Panc1 (cell line): ENCODE measurements at regions not wholly inside any gene's neighbourhood (a gene's known extent, or its start where the extent isn't known, plus 50 kb on each side); places are given as distances from the start of the nearest gene placed in this dataset.

Source experiments
- ATAC-seq: fragments of 200-7000 bp; cut with Tn5 transposase; 2 replicates; pipeline ENCODE4 v1.9.1; 2020; ENCODE audit warnings: mild to moderate bottlenecking, moderate library complexity
- BruUV-seq: library from RNA; stranded (reverse); fragments of 400-500 nt; replicated peaks from 2 replicates; lab custom pipeline; 2021; lab: Mats Ljungman, UMichigan
- CTCF ChIA-PET: fragments of 300-600 bp; sonication (Branson Sonifier 250); formaldehyde crosslinking; loops from one replicate; lab custom pipeline; 2022; ENCODE audit warnings: antibody characterized with exemption; lab: Charles Lee
- POLR2A ChIA-PET: fragments of 300-600 bp; sonication (Branson Sonifier 250); formaldehyde crosslinking; loops from one replicate; lab custom pipeline; 2022; ENCODE audit warnings: antibody characterized with exemption; lab: Charles Lee
- DNase-seq: peaks from one replicate; pipeline ENCODE4 v3.0.0-alpha.2; 2010; ENCODE audit warnings: low read depth, low spot score
- H3K27ac ChIP-seq: 2 replicates; pipeline ENCODE4 v1.5.1; 2011; ENCODE audit warnings: mild to moderate bottlenecking, low read length, inconsistent platforms
- H3K27me3 ChIP-seq: fragments of 200-500 bp; sonication (Bioruptor generic); 2 replicates; pipeline ENCODE4 v1.6.0; 2014; ENCODE audit warnings: low read length, inconsistent platforms; ENCODE audit not compliant: control insufficient read depth, insufficient read depth
- H3K36me3 ChIP-seq: fragments of 200-500 bp; sonication (Bioruptor generic); 2 replicates; pipeline ENCODE4 v1.5.1; 2014; ENCODE audit warnings: inconsistent platforms, mild to moderate bottlenecking, low read length, moderate library complexity; ENCODE audit not compliant: control insufficient read depth, insufficient read depth
- H3K4me1 ChIP-seq: 2 replicates; pipeline ENCODE4 v1.5.1; 2011; ENCODE audit warnings: inconsistent platforms, mild to moderate bottlenecking, low read length, moderate library complexity; ENCODE audit not compliant: control insufficient read depth, insufficient read depth
- H3K4me3 ChIP-seq, 2 experiments: 2 replicates each; pipeline ENCODE4 v1.5.1; 2011 to 2012; ENCODE audit warnings: low read depth in 2 of 2, low read length in 2 of 2, mild to moderate bottlenecking in 2 of 2, inconsistent platforms in 1 of 2, moderate library complexity in 1 of 2
- H3K9me3 ChIP-seq: fragments of 200-500 bp; sonication (Bioruptor generic); 2 replicates; pipeline ENCODE4 v1.5.1; 2014; ENCODE audit warnings: low read depth, mild to moderate bottlenecking, inconsistent platforms, low read length, moderate library complexity; ENCODE audit not compliant: control insufficient read depth, insufficient read depth
- CTCF ChIP-seq: fragments of 450-650 bp; IDR thresholded peaks from 2 replicates; pipeline ENCODE4 v1.5.1; 2017; ENCODE audit warnings: mild to moderate bottlenecking
- POLR2AphosphoS5 ChIP-seq: IDR thresholded peaks from 2 replicates; pipeline ENCODE4 v1.6.1; 2012; ENCODE audit warnings: mild to moderate bottlenecking, low read depth, low read length, moderate library complexity
- REST ChIP-seq, 2 experiments: IDR thresholded peaks; 2 replicates each; pipeline ENCODE4 v1.6.1; 2011 to 2012; ENCODE audit warnings: low read depth in 2 of 2, control low read depth in 1 of 2, low read length in 1 of 2, mild to moderate bottlenecking in 1 of 2, moderate library complexity in 1 of 2; ENCODE audit not compliant: insufficient read depth in 1 of 2
- SIN3A ChIP-seq: IDR thresholded peaks from 2 replicates; pipeline ENCODE4 v1.6.1; 2012; ENCODE audit warnings: low read depth, mild to moderate bottlenecking, low read length, moderate library complexity, borderline replicate concordance; ENCODE audit not compliant: insufficient read depth
- TCF7L2 ChIP-seq: IDR thresholded peaks from 2 replicates; pipeline ENCODE4 v1.6.1; 2011; ENCODE audit warnings: mild to moderate bottlenecking, low read depth, low read length, inconsistent platforms
- in situ Hi-C: cut with HindIII; loops from 2 replicates; pipeline ENCODE4 v1.10.0; 2016; ENCODE audit warnings: low sequenced_read_pairs, low pct_unique_long_range_greater_than_20kb
- intact Hi-C: fragments of 100-400 bp; cut with micrococcal nuclease; formaldehyde crosslinking; loops from one replicate; pipeline ENCODE4 v1.10.0; 2022; ENCODE audit not compliant: unreplicated experiment

GRCh38 chr7:25481891-25482290, 253.6 kb upstream of the NPVF start:
- peaks cover 9% of the 10 kb centered on the region for H3K27me3 ChIP-seq
- H3K36me3 ChIP-seq, result no peaks in the 10 kb centered on the region
- H3K4me3 ChIP-seq, result no peak overlapping the region
- intact Hi-C loops, result no loop called here
- in situ Hi-C loops, result no loop called here
- TF ChIP-seq POLR2AphosphoS5, result no peak
- no peak for TF ChIP-seq TCF7L2
- TF ChIP-seq SIN3A, result no peak
- TF ChIP-seq CTCF, result no peak
- TF ChIP-seq REST (IDR thresholded peaks at IDR 0.05; ENCODE audit: insufficient read depth in 1 of 2, low read depth in 2 of 2, low read length in 1 of 2), result no peak
- no peaks in the 10 kb centered on the region for H3K4me1 ChIP-seq
- no peaks in the 10 kb centered on the region for H3K9me3 ChIP-seq
- CTCF ChIA-PET, result no interaction called here
- BruUV-seq, result no TSS peak
- POLR2A ChIA-PET, result no interaction called here
- no peak overlapping the region for H3K27ac ChIP-seq
- DNase-seq, result no peak
- ATAC-seq, result no peak

- DNase-seq (no peak), ATAC-seq (no peak)
- peaks cover 13% of the 10 kb centered on the region for H3K27me3 ChIP-seq
- H3K36me3 ChIP-seq, result no peaks in the 10 kb centered on the region
- CTCF ChIA-PET, result no interaction called here
- in situ Hi-C loops, result no loop called here
- H3K27ac ChIP-seq, result no peak overlapping the region
- H3K4me3 ChIP-seq, result no peak overlapping the region
- intact Hi-C loops, result no loop called here
- TF ChIP-seq CTCF (no peak), TCF7L2 (no peak), POLR2AphosphoS5 (no peak), REST (IDR thresholded peaks at IDR 0.05; ENCODE audit: insufficient read depth in 1 of 2, low read depth in 2 of 2, low read length in 1 of 2) (no peak), SIN3A (no peak)
- H3K9me3 ChIP-seq, result no peaks in the 10 kb centered on the region
- POLR2A ChIA-PET, result no interaction called here
- no peaks in the 10 kb centered on the region for H3K4me1 ChIP-seq
- BruUV-seq, result no TSS peak
These were observed 254.3 kb upstream of the NPVF start for GRCh38 chr7:25482631-25483030.
